ENCODE measurements at regions not wholly inside any gene's neighbourhood (a gene's known extent, or its start where the extent isn't known, plus 50 kb on each side); places are given as distances from the start of the nearest gene placed in this dataset.
"Not testable (repeated sequence)": the region's sequence is repeated elsewhere in the genome, so short reads cannot be mapped to it uniquely, and the experiment has no call there.

- ATAC-seq: peak; percentile 91
- H3K27me3 ChIP-seq (ENCODE audit: control insufficient read depth in 1 of 2, insufficient read depth in 2 of 2, low read length in 2 of 2); H3K9ac ChIP-seq (ENCODE audit: insufficient read depth, low read depth, low read length); POLR2A ChIA-PET; H3K4me2 ChIP-seq (ENCODE audit: low read depth, low read length); BruUV-seq (replicated peaks); H3K27ac ChIP-seq (ENCODE audit: extremely low read length, insufficient read depth, low read length); intact Hi-C loops (cut with micrococcal nuclease; ENCODE audit: unreplicated experiment); DNase-seq (ENCODE audit: low spot score); H2AFZ ChIP-seq (ENCODE audit: low read length); H3K79me2 ChIP-seq (ENCODE audit: insufficient read depth, low read length); H3K4me1 ChIP-seq (ENCODE audit: insufficient read depth, low read length); FAIRE-seq; in situ Hi-C loops (cut with HindIII; ENCODE audit: extremely low pct_ligation_motif_present, low pct_unique_long_range_greater_than_20kb); H3K36me3 ChIP-seq (replicated peaks in 1 of 2; ENCODE audit: control insufficient read depth in 1 of 2, insufficient read depth in 2 of 2, low read length in 2 of 2); H4K20me1 ChIP-seq (ENCODE audit: insufficient read depth, low read length); H3K9me3 ChIP-seq (ENCODE audit: low read length); CTCF ChIA-PET (ENCODE audit: low intra/inter-chr PET ratio, low total read pairs): not testable (repeated sequence)
- WGBS (ENCODE audit: low lambda C conversion rate): 0% methylated on average over 3 of the region's 38 CpGs
- TF ChIP-seq ZBTB14 (CRISPR knock-in tag; IDR thresholded peaks at IDR 0.05): peak; percentile 35; the same call in 1 of the 2 replicates
- peak; percentile 32 for TF ChIP-seq STAG1 (CRISPR knock-in tag; IDR thresholded peaks at IDR 0.05)
- peak overlapping the region in 2 of 3 experiments; percentile 16 to 33; a peak in 3 of 6 replicates for H3K4me3 ChIP-seq (replicated peaks in 1 of 3; ENCODE audit: insufficient read depth in 1 of 3, low read depth in 2 of 3, low read length in 3 of 3)
Observed at GRCh38 chr1:143884532-143884931, 87.3 kb downstream of the FAM72C start.

- no CpG with 5 or more reads among the region's 4 CpGs for WGBS (ENCODE audit: low lambda C conversion rate)
- ATAC-seq; DNase-seq (ENCODE audit: low spot score); H3K9me3 ChIP-seq (ENCODE audit: low read length); in situ Hi-C loops (cut with HindIII; ENCODE audit: extremely low pct_ligation_motif_present, low pct_unique_long_range_greater_than_20kb); H2AFZ ChIP-seq (ENCODE audit: low read length); intact Hi-C loops (cut with micrococcal nuclease; ENCODE audit: unreplicated experiment); H3K4me1 ChIP-seq (ENCODE audit: insufficient read depth, low read length); H3K36me3 ChIP-seq (replicated peaks in 1 of 2; ENCODE audit: control insufficient read depth in 1 of 2, insufficient read depth in 2 of 2, low read length in 2 of 2); H3K79me2 ChIP-seq (ENCODE audit: insufficient read depth, low read length); H3K9ac ChIP-seq (ENCODE audit: insufficient read depth, low read depth, low read length); FAIRE-seq; BruUV-seq (replicated peaks); H3K4me3 ChIP-seq (replicated peaks in 1 of 3; ENCODE audit: insufficient read depth in 1 of 3, low read depth in 2 of 3, low read length in 3 of 3); H3K27ac ChIP-seq (ENCODE audit: extremely low read length, insufficient read depth, low read length); H3K4me2 ChIP-seq (ENCODE audit: low read depth, low read length); H4K20me1 ChIP-seq (ENCODE audit: insufficient read depth, low read length); POLR2A ChIA-PET; H3K27me3 ChIP-seq (ENCODE audit: control insufficient read depth in 1 of 2, insufficient read depth in 2 of 2, low read length in 2 of 2); CTCF ChIA-PET (ENCODE audit: low intra/inter-chr PET ratio, low total read pairs): not testable (repeated sequence)
Observed at GRCh38 chr1:143879757-143880536, 91.8 kb downstream of the FAM72C start.

GRCh38 chr1:143875947-143876346 is 95.8 kb downstream of the FAM72C start:
- H3K4me1 ChIP-seq (ENCODE audit: insufficient read depth, low read length); intact Hi-C loops (cut with micrococcal nuclease; ENCODE audit: unreplicated experiment); H3K4me3 ChIP-seq (replicated peaks in 1 of 3; ENCODE audit: insufficient read depth in 1 of 3, low read depth in 2 of 3, low read length in 3 of 3); H4K20me1 ChIP-seq (ENCODE audit: insufficient read depth, low read length); H3K9ac ChIP-seq (ENCODE audit: insufficient read depth, low read depth, low read length); POLR2A ChIA-PET; H3K79me2 ChIP-seq (ENCODE audit: insufficient read depth, low read length); H3K27me3 ChIP-seq (ENCODE audit: control insufficient read depth in 1 of 2, insufficient read depth in 2 of 2, low read length in 2 of 2); H3K27ac ChIP-seq (ENCODE audit: extremely low read length, insufficient read depth, low read length); in situ Hi-C loops (cut with HindIII; ENCODE audit: extremely low pct_ligation_motif_present, low pct_unique_long_range_greater_than_20kb); BruUV-seq (replicated peaks); H3K36me3 ChIP-seq (replicated peaks in 1 of 2; ENCODE audit: control insufficient read depth in 1 of 2, insufficient read depth in 2 of 2, low read length in 2 of 2); CTCF ChIA-PET (ENCODE audit: low intra/inter-chr PET ratio, low total read pairs); H3K9me3 ChIP-seq (ENCODE audit: low read length); DNase-seq (ENCODE audit: low spot score); H3K4me2 ChIP-seq (ENCODE audit: low read depth, low read length); FAIRE-seq; H2AFZ ChIP-seq (ENCODE audit: low read length): not testable (repeated sequence)
- WGBS (ENCODE audit: low lambda C conversion rate): no CpG with 5 or more reads among the region's 5 CpGs
- peak; percentile 89 for ATAC-seq

- DNase-seq (ENCODE audit: low spot score); H4K20me1 ChIP-seq (ENCODE audit: insufficient read depth, low read length); H3K9ac ChIP-seq (ENCODE audit: insufficient read depth, low read depth, low read length); BruUV-seq (replicated peaks); in situ Hi-C loops (cut with HindIII; ENCODE audit: extremely low pct_ligation_motif_present, low pct_unique_long_range_greater_than_20kb); CTCF ChIA-PET (ENCODE audit: low intra/inter-chr PET ratio, low total read pairs); H3K9me3 ChIP-seq (ENCODE audit: low read length); H3K27ac ChIP-seq (ENCODE audit: extremely low read length, insufficient read depth, low read length); H3K4me2 ChIP-seq (ENCODE audit: low read depth, low read length); H2AFZ ChIP-seq (ENCODE audit: low read length); ATAC-seq; FAIRE-seq; H3K4me3 ChIP-seq (replicated peaks in 1 of 3; ENCODE audit: insufficient read depth in 1 of 3, low read depth in 2 of 3, low read length in 3 of 3); H3K4me1 ChIP-seq (ENCODE audit: insufficient read depth, low read length); intact Hi-C loops (cut with micrococcal nuclease; ENCODE audit: unreplicated experiment); H3K79me2 ChIP-seq (ENCODE audit: insufficient read depth, low read length); POLR2A ChIA-PET; H3K36me3 ChIP-seq (replicated peaks in 1 of 2; ENCODE audit: control insufficient read depth in 1 of 2, insufficient read depth in 2 of 2, low read length in 2 of 2); H3K27me3 ChIP-seq (ENCODE audit: control insufficient read depth in 1 of 2, insufficient read depth in 2 of 2, low read length in 2 of 2): not testable (repeated sequence)
- WGBS (ENCODE audit: low lambda C conversion rate): no CpG with 5 or more reads among the region's 2 CpGs
Observed at GRCh38 chr1:143874625-143875024, 97.2 kb downstream of the FAM72C start.
